Glomerular visceral epithelial cell (primary cell): ENCODE measurements at regions not wholly inside any gene's neighbourhood (a gene's known extent, or its start where the extent isn't known, plus 50 kb on each side); places are given as distances from the start of the nearest gene placed in this dataset.
"Not testable (repeated sequence)": the region's sequence is repeated elsewhere in the genome, so short reads cannot be mapped to it uniquely, and the experiment has no call there.

Source experiments
- DNase-seq: peaks from one replicate; pipeline ENCODE4 v3.0.0-alpha.2; 2016; ENCODE audit errors: extremely low spot score

- DNase-seq = no peak
These were observed 526.1 kb downstream of the TMEM38B start for GRCh38 chr9:106220415-106220814.

- DNase-seq = no peak
These were observed 534.5 kb downstream of the TMEM38B start for GRCh38 chr9:106228861-106229260.

GRCh38 chr9:106233116-106233515 lies 538.8 kb downstream of the TMEM38B start:
- DNase-seq = no peak

- not testable (repeated sequence) for DNase-seq
These were observed 566.6 kb downstream of the TMEM38B start for GRCh38 chr9:106260908-106261307.

GRCh38 chr9:106277966-106278365 lies 583.6 kb downstream of the TMEM38B start:
- no peak for DNase-seq

GRCh38 chr9:106283769-106284168 lies 579.2 kb upstream of the ZNF462 start:
- no peak for DNase-seq

GRCh38 chr9:106284296-106284695 lies 578.7 kb upstream of the ZNF462 start:
- no peak for DNase-seq

- DNase-seq = no peak
These were observed 576.7 kb upstream of the ZNF462 start for GRCh38 chr9:106286249-106286648.

- DNase-seq = no peak
These were observed 575.8 kb upstream of the ZNF462 start for GRCh38 chr9:106287091-106287631.

GRCh38 chr9:106287731-106288130 lies 575.2 kb upstream of the ZNF462 start:
- no peak for DNase-seq

GRCh38 chr9:106288689-106289088 lies 574.3 kb upstream of the ZNF462 start:
- no peak for DNase-seq

- DNase-seq = no peak
These were observed 571.2 kb upstream of the ZNF462 start for GRCh38 chr9:106291786-106292185.

GRCh38 chr9:106296426-106296825 lies 566.5 kb upstream of the ZNF462 start:
- DNase-seq = no peak

- DNase-seq = no peak
These were observed 564.0 kb upstream of the ZNF462 start for GRCh38 chr9:106298997-106299396.

GRCh38 chr9:106304401-106304920 lies 558.5 kb upstream of the ZNF462 start:
- no peak for DNase-seq

GRCh38 chr9:106305428-106306133 lies 557.4 kb upstream of the ZNF462 start:
- no peak for DNase-seq

GRCh38 chr9:106307670-106308069 lies 555.3 kb upstream of the ZNF462 start:
- no peak for DNase-seq

GRCh38 chr9:106309925-106310324 lies 553.0 kb upstream of the ZNF462 start:
- no peak for DNase-seq

GRCh38 chr9:106310782-106311181 lies 552.2 kb upstream of the ZNF462 start:
- DNase-seq = no peak

GRCh38 chr9:106312906-106313305 lies 550.1 kb upstream of the ZNF462 start:
- DNase-seq = no peak

GRCh38 chr9:106314476-106314875 lies 548.5 kb upstream of the ZNF462 start:
- DNase-seq = no peak

- DNase-seq = no peak
These were observed 541.4 kb upstream of the ZNF462 start for GRCh38 chr9:106321394-106322180.
